Colon (tissue), 2 donors: ENCODE measurements at regions not wholly inside any gene's neighbourhood (a gene's known extent, or its start where the extent isn't known, plus 50 kb on each side); places are given as distances from the start of the nearest gene placed in this dataset.
"Not testable (repeated sequence)": the region's sequence is repeated elsewhere in the genome, so short reads cannot be mapped to it uniquely, and the experiment has no call there.

Experiments used
- FAIRE-seq: peaks from 2 replicates; lab custom pipeline; 2012; peaks lifted over from hg19 to GRCh38; lab: Jason Lieb, UNC
- donor health status: control.
- donor health status: control.

- no peak for FAIRE-seq
These were observed 125.0 kb downstream of the URI1 start for GRCh38 chr19:30066781-30067759.

GRCh38 chr19:30067956-30068506 lies 126.0 kb downstream of the URI1 start:
- FAIRE-seq, result not testable (repeated sequence)

DNA sequence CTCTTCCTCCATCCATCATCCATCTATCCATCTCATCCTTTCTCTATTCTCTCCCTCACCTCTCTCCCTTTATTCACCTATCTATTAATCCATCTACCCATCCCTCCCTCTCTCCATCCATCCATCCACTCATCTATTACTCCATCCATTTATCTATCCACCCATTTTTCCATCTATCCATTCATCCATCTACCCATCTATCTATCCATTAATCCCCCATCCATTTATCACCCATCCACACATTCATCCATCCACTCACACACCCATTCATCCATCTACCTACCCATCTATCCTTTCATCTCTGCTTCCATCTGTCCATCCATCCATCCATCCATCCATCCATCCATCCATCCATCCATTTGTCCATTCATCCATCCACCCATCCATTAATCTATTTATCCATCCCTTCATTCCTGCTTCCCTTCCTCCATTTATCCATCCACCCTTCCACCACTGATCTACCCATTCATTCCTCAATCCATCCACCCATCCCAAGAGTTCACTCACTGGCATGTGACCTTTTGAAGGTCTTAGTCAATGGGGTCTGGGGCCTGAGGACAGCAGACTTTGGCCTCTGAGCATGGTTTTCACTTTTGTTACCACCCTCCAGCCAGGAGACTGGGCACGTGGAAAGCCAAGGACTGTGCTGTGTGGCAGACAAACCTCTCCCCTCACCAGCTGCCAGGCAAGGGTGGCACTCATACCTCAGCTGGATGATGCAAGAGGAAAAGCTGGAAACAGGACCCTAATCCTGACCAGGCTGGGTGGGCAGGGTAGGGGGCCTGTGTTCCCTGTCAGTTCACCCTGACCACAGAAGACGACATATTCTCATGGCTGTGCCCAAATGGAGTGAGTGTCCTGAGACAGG lies 126.7 kb downstream of the URI1 start:
- FAIRE-seq, result no peak

- no peak for FAIRE-seq
These were observed 127.6 kb downstream of the URI1 start for GRCh38 chr19:30069535-30070197.

DNA sequence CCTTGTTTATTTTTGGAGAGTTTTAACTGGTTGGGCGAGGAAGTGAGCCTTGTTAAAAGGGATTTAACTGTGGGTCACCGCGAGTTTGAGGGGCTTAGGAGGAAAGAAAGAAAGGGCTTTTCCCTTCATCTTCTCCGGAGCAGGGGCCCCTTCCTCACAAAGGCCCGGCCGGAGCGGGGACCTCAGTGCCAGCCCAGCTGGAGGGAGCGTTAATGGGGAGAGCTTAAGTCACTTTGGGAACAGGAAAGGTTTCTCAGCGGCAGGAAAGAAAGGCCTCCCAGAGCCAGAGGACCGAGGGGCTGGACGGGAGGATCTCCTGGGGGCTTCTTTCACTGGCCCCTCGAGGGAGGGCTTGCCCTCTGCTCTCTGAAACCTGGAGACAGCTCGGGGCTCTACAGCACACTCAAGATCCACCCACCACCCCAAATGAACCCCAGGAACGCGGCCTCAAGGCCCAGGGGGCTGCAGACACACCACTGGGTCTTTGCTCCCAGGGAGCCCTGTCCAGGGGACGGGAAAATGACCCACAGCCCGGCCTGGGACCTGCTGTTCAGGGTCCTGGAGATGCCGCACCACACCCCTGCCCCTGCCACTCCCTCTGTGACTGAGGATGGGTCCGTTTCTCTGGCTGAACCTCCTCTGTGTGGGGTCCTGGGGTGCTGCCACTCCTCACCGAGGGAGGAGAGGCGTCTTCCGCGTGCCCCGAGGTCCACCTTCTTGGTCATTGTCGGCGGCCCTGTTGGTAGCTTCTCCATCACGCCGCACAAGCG lies 128.3 kb downstream of the URI1 start:
- FAIRE-seq, result no peak

GRCh38 chr19:30070968-30071632 lies 129.1 kb downstream of the URI1 start:
- no peak for FAIRE-seq

GRCh38 chr19:30071871-30072270 lies 129.8 kb downstream of the URI1 start:
- no peak for FAIRE-seq

GRCh38 chr19:30073152-30074000 lies 131.3 kb downstream of the URI1 start:
- no peak for FAIRE-seq

DNA sequence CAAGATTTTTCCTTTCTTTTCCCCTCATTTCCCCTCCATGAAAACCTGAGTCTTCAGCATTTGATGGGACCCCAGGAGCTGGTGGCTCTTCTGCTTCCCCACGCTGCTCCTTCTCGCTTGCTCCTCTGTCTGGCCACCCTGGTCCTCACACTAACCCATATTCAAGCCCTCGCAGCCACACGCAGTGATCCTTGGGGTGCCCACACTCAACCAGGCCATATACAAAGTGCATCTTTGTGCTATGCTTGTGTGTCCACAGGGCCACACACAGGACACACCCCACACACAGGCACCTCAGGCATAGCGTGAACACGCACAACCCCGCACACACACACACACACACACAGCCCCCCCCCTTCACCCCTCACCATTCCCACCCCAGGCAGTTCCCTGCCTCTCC lies 132.1 kb downstream of the URI1 start:
- FAIRE-seq, result no peak

DNA sequence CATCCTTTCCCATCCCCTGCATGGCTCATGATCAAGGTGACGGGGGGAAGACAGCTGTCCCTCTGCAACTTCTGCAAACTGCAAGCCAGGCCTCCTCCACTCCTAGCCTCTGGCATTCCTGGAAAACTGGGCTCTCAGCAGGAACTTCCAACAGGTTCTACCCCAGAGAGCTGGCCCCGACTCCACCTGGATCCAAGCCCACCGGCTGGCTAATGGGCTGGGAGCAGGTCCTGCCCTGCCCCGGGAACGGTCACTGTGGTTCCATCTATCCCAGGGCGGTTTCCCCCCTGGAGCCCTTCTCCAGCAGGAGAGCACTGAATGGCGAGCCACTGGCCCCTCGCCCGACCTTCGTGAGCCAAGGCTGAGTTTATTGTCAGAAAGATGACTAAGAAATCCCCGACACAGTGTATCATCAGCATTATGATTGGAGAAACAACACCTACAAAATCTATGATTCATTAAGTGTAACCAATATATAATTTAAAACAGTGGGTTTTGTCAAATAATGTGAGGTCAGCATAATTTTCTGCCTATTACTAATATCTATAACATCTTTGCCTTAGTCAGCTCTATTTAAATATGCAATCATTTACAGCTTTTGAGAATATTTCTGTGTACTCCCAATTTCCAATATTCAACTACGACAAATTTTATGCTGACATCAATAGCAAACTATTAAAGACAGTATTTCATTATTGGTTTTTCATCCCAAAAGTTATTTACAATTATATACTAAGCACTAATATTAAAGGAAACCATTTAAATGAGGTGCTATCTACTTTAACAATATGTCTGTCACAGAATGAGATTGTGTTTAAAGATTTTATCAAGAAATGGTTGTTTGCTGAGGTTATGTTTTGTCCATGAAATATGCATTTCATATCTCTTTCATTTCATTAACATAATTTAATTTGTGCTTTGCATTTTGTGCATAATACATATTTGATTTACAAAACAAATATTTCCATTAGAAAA lies 133.0 kb downstream of the URI1 start:
- peak; percentile 18 for FAIRE-seq

GRCh38 chr19:30076101-30076551 lies 134.1 kb downstream of the URI1 start:
- FAIRE-seq, result no peak

GRCh38 chr19:30076751-30077670 lies 135.0 kb downstream of the URI1 start:
- FAIRE-seq, result no peak

DNA sequence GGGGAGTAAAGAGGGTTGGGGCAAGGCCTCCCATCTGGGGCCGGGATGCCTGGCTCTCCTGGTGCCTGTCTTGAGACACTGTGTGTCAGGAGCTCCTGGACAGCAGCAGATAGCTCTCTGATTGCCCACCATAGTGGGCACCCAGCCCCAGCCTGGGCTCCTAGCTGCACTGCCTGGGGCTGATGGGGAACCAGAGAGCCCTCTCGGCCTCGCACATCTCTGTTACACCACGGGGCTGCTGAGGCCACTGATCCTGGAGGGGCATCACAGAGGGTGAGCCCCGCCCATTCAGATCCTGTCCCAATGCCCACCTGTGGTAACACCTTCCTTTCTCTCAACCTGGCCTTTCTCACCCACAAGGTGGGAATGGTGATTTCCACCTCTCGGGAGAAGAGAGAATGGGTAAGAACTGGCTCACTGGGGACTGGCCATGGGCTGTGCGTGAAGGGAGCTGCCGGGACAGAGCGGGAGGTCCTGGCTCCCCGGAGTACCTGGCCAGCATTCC lies 135.9 kb downstream of the URI1 start:
- no peak for FAIRE-seq

GRCh38 chr19:30078381-30078910 lies 136.4 kb downstream of the URI1 start:
- no peak for FAIRE-seq

DNA sequence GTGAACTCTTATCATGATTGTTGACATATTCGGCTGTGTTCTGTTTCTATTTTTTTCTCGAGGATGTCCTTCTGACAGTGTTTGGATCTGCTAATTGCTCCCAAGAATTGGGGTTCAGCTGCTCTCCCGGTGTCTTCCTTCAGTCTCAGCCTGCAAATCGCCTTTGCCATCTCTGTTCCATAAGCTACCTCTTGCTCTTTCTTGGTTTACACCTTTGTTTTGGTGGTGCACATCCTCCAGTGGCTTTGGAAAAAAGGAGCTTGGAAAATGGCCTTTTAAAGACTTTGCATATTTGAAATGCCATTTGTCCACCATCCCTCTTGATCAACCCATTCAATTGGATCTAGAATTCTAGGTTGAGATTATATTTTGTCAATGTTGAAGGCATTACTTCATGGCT lies 137.2 kb downstream of the URI1 start:
- FAIRE-seq, result no peak

GRCh38 chr19:30082168-30082567 lies 140.1 kb downstream of the URI1 start:
- no peak for FAIRE-seq

- no peak for FAIRE-seq
These were observed 140.6 kb downstream of the URI1 start for GRCh38 chr19:30082611-30083010.
